Fibroblast of lung (primary cell): ENCODE measurements at regions not wholly inside any gene's neighbourhood (a gene's known extent, or its start where the extent isn't known, plus 50 kb on each side); places are given as distances from the start of the nearest gene placed in this dataset.

Source experiments
- DNase-seq, 2 donors: peaks; one replicate each; pipeline versions ENCODE4 v3.0.0 to v3.0.0-alpha.2; 2010; ENCODE audit warnings: low read depth in 2 of 2
- H2AFZ ChIP-seq: 2 replicates; pipeline ENCODE4 v1.5.1; 2012; ENCODE audit warnings: low read length, control low read depth, inconsistent platforms
- H3K27ac ChIP-seq: 2 replicates; pipeline ENCODE4 v1.5.1; 2011; ENCODE audit warnings: low read length, control low read depth; ENCODE audit not compliant: insufficient read depth
- H3K27me3 ChIP-seq: 2 replicates; pipeline ENCODE4 v1.5.1; 2011; ENCODE audit warnings: mild to moderate bottlenecking, low read length; ENCODE audit not compliant: control insufficient read depth, insufficient read depth
- H3K36me3 ChIP-seq: 2 replicates; pipeline ENCODE4 v1.5.1; 2011; ENCODE audit warnings: low read length; ENCODE audit not compliant: control insufficient read depth, insufficient read depth
- H3K4me1 ChIP-seq: 2 replicates; pipeline ENCODE4 v1.5.1; 2011; ENCODE audit warnings: low read length; ENCODE audit not compliant: control insufficient read depth, insufficient read depth; ENCODE audit errors: extremely low read depth
- H3K4me2 ChIP-seq: 2 replicates; pipeline ENCODE4 v1.5.1; 2011; ENCODE audit warnings: low read length, control low read depth; ENCODE audit not compliant: insufficient read depth; ENCODE audit errors: extremely low read depth
- H3K4me3 ChIP-seq, 4 experiments: fragments of 200-600 bp in 1 of 4; sonication (generic) in 1 of 4; replicated peaks in 1 of 4; 2 replicates each; pipeline ENCODE4 v1.5.1; 2011 to 2016; ENCODE audit warnings: low read length in 4 of 4, low read depth in 3 of 4, mild to moderate bottlenecking in 3 of 4, control low read depth in 2 of 4, inconsistent platforms in 1 of 4, mixed read lengths in 1 of 4; ENCODE audit not compliant: insufficient read depth in 1 of 4; ENCODE audit errors: control extremely low read depth in 1 of 4
- H3K79me2 ChIP-seq: 2 replicates; pipeline ENCODE4 v1.5.1; 2012; ENCODE audit warnings: mild to moderate bottlenecking, low read length, inconsistent platforms; ENCODE audit not compliant: control insufficient read depth, insufficient read depth
- H3K9ac ChIP-seq: 2 replicates; pipeline ENCODE4 v1.5.1; 2011; ENCODE audit warnings: mild to moderate bottlenecking, low read length, control low read depth; ENCODE audit not compliant: insufficient read depth
- H3K9me3 ChIP-seq: 2 replicates; pipeline ENCODE4 v1.5.1; 2012; ENCODE audit warnings: low read depth, low read length; ENCODE audit not compliant: control insufficient read depth, insufficient read depth
- H4K20me1 ChIP-seq: 2 replicates; pipeline ENCODE4 v1.5.1; 2011; ENCODE audit warnings: low read length; ENCODE audit not compliant: control insufficient read depth, insufficient read depth; ENCODE audit errors: extremely low read depth
- CTCF ChIP-seq, 2 donors: IDR thresholded peaks in 1 of 2; conservative IDR thresholded peaks in 1 of 2; 1 replicate in 1 of 2; 2 replicates in 1 of 2; pipeline ENCODE4 v1.5.1; 2011 to 2012; ENCODE audit warnings: low read length in 2 of 2, control low read depth in 1 of 2, inconsistent platforms in 1 of 2, low read depth in 1 of 2, mild to moderate bottlenecking in 1 of 2
- EZH2 ChIP-seq: IDR thresholded peaks from 2 replicates; pipeline ENCODE4 v1.5.1; 2012; ENCODE audit warnings: low read length, control low read depth, mild to moderate bottlenecking; ENCODE audit errors: missing control alignments

GRCh38 chr4:177699365-177700213, 257.4 kb upstream of the AGA start:
- Histone ChIP-seq H3K9me3 (no peaks in the 10 kb centered on the region), H3K4me1 (no peaks in the 10 kb centered on the region), H2AFZ (no peak overlapping the region), H3K4me2 (no peak overlapping the region), H4K20me1 (no peaks in the 10 kb centered on the region), H3K27me3 (no peaks in the 10 kb centered on the region), H3K4me3 (no peak overlapping the region), H3K27ac (no peak overlapping the region), H3K79me2 (no peaks in the 10 kb centered on the region), H3K36me3 (no peaks in the 10 kb centered on the region), H3K9ac (no peak overlapping the region)
- TF ChIP-seq EZH2: no peak
- no peak for TF ChIP-seq CTCF (conservative IDR thresholded peaks at IDR 0.05 in 1 of 2, IDR thresholded peaks at IDR 0.05 in 1 of 2; ENCODE audit: low read depth in 1 of 2, low read length in 2 of 2)
- peak; percentile 70 to 80 for DNase-seq

- no peak for DNase-seq
- H3K79me2 ChIP-seq: no peaks in the 10 kb centered on the region
- H3K4me2 ChIP-seq: no peak overlapping the region
- no peaks in the 10 kb centered on the region for H3K4me1 ChIP-seq
- no peak overlapping the region for H2AFZ ChIP-seq
- H3K36me3 ChIP-seq: no peaks in the 10 kb centered on the region
- no peak for TF ChIP-seq EZH2
- no peak for TF ChIP-seq CTCF (conservative IDR thresholded peaks at IDR 0.05 in 1 of 2, IDR thresholded peaks at IDR 0.05 in 1 of 2; ENCODE audit: low read depth in 1 of 2, low read length in 2 of 2)
- no peak overlapping the region for H3K27ac ChIP-seq
- H3K4me3 ChIP-seq: no peak overlapping the region
- H3K9me3 ChIP-seq: no peaks in the 10 kb centered on the region
- H4K20me1 ChIP-seq: no peaks in the 10 kb centered on the region
- H3K9ac ChIP-seq: no peak overlapping the region
- no peaks in the 10 kb centered on the region for H3K27me3 ChIP-seq
Observed at GRCh38 chr4:177706916-177707315, 264.7 kb upstream of the AGA start.

GRCh38 chr4:177713454-177713853, 271.2 kb upstream of the AGA start:
- H2AFZ ChIP-seq: no peak overlapping the region
- no peak overlapping the region for H3K4me2 ChIP-seq
- no peak for DNase-seq
- no peak overlapping the region for H3K9ac ChIP-seq
- no peaks in the 10 kb centered on the region for H3K9me3 ChIP-seq
- no peaks in the 10 kb centered on the region for H3K4me1 ChIP-seq
- no peaks in the 10 kb centered on the region for H3K79me2 ChIP-seq
- H4K20me1 ChIP-seq: no peaks in the 10 kb centered on the region
- no peaks in the 10 kb centered on the region for H3K27me3 ChIP-seq
- H3K36me3 ChIP-seq: no peaks in the 10 kb centered on the region
- H3K27ac ChIP-seq: no peak overlapping the region
- H3K4me3 ChIP-seq: no peak overlapping the region
- TF ChIP-seq EZH2: no peak
- no peak for TF ChIP-seq CTCF (conservative IDR thresholded peaks at IDR 0.05 in 1 of 2, IDR thresholded peaks at IDR 0.05 in 1 of 2; ENCODE audit: low read depth in 1 of 2, low read length in 2 of 2)
